GM12864 (cell line): ENCODE measurements at regions not wholly inside any gene's neighbourhood (a gene's known extent, or its start where the extent isn't known, plus 50 kb on each side); places are given as distances from the start of the nearest gene placed in this dataset.

Experiments
- DNase-seq: peaks from one replicate; pipeline ENCODE4 v3.0.0-alpha.2; 2011; ENCODE audit warnings: low read depth
- H3K4me3 ChIP-seq: 2 replicates; pipeline ENCODE4 v1.5.1; 2011; ENCODE audit warnings: mild to moderate bottlenecking, low read depth, low read length, control low read depth
- TF ChIP-seq, protein P1 (sequence below): IDR thresholded peaks from 2 replicates; pipeline ENCODE4 v1.5.1; 2011; ENCODE audit warnings: low read depth, mild to moderate bottlenecking, moderate library complexity, low read length, control low read depth, inconsistent platforms; ENCODE audit errors: missing control alignments

DNA sequence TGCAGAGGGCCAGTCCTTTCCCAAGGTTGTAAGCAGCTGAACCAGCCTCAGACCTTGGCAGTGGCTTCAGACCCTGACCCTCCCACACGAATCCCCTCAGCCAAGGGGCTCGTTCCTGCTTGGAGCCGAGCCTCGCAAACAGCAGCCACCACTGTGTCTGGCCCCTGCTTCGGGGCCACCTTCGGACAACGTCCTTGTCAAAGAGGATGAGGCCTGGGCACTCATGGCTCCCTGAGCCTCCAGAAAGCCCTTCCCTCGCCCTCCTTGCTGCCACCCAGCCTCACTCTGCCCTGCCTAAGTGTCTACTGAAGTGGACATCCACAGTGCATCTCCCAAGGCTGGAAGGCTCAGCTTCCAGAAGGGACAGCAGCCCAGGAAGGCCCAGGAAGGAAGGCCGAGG, 161.7 kb downstream of the OLFM1 start:
- no peak overlapping the region for H3K4me3 ChIP-seq
- TF ChIP-seq, protein P1, sequence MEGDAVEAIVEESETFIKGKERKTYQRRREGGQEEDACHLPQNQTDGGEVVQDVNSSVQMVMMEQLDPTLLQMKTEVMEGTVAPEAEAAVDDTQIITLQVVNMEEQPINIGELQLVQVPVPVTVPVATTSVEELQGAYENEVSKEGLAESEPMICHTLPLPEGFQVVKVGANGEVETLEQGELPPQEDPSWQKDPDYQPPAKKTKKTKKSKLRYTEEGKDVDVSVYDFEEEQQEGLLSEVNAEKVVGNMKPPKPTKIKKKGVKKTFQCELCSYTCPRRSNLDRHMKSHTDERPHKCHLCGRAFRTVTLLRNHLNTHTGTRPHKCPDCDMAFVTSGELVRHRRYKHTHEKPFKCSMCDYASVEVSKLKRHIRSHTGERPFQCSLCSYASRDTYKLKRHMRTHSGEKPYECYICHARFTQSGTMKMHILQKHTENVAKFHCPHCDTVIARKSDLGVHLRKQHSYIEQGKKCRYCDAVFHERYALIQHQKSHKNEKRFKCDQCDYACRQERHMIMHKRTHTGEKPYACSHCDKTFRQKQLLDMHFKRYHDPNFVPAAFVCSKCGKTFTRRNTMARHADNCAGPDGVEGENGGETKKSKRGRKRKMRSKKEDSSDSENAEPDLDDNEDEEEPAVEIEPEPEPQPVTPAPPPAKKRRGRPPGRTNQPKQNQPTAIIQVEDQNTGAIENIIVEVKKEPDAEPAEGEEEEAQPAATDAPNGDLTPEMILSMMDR, result no peak
- no peak for DNase-seq

DNA sequence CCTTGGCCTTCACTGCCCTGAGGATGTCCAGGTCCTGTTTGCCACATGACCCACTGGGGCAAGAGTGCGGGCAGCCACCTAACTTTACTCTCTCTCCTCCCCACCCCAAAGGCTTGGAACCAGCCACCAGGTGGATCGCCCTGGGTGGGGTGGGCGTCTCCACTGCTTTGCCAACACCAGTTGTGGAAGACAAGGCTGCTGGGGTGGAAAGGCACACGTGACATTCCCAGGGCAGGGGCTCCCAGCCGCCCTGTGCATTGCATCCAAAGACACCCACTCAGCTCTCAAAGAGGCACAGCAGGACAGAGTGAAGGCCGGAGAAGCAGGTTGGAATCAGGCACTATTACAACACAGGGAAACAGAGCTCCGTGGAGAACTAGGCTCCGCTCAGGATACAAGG, 162.2 kb downstream of the OLFM1 start:
- DNase-seq, result no peak
- no peak overlapping the region for H3K4me3 ChIP-seq
- TF ChIP-seq, protein P1, result no peak

DNA sequence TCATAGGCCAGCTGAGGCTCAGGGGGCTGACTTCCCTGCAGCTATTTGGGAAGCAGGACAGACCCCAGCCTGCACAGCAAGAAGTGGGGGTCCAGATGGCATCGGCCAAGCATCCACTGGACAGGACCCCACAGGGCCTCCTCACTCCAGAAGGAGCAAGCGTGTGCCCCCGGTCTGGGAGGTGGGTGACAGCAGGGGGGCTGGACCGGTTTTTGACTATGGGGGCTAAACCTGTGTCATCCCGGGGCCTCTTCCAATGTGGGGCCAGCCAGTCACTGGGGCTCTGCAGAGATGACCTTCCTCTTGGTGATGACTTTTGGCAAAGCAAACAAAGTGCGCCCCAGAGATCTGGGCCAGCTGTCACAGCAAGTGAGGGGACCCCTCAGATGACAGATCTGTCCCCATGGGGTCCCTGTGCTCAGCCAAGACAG, 163.9 kb downstream of the OLFM1 start:
- TF ChIP-seq, protein P1, result no peak
- DNase-seq, result no peak
- no peak overlapping the region for H3K4me3 ChIP-seq

DNA sequence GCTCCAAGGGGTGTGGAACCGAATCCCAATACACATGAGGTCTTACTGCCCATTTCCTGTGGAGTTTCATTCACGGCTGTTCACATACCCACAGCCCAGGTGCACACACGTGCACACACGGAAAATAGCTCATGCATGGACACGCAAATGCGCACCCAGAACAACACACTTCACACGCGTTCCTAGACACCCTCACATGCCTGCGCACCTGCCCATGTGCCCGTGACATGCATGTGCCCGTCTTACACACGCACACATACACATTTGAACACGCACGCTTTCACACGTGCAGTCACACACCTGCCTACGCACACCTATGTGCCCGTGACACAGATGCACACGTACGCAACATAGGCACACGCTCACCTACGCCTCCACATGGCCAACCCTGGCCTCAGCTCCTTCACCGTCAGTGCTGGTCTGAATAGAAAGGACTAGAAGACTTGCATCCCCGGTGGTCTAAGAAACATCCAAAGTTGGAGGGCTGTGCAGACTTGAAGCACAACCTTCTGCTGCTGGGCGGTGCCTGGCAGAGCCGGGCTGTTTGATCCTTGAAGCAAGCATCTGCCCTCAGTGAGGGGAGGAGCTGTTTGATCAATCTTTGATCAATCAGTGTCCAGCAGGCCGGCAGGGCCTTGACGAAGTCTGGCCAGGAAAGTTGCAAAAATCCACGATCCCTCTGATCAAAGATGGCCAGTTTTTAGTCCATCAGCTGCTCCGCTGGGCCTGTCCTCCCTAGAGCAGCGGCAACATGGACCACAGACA, 164.7 kb downstream of the OLFM1 start:
- TF ChIP-seq, protein P1, result no peak
- DNase-seq, result no peak

DNA sequence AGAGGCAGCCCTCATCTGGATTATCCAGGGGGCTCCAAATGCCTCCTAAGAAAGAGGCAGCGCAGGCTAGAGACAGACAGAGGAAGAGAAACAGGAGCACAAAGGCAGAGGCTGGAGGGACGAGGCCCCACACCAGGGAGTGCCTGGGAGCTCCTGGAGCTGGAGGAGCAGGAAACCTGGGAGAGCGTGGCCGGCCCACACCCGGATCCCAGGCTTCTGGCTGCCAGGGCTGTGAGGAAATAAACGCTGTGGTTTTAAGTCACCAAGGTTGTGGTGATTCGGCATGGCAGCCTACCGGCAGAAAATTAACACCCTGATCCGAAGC, 165.5 kb downstream of the OLFM1 start:
- H3K4me3 ChIP-seq, result no peak overlapping the region
- TF ChIP-seq, protein P1, result no peak
- DNase-seq, result no peak

More for the DNA sequence above, 164.7 kb downstream of the OLFM1 start:
- H3K4me3 ChIP-seq, result no peak overlapping the region

DNA sequence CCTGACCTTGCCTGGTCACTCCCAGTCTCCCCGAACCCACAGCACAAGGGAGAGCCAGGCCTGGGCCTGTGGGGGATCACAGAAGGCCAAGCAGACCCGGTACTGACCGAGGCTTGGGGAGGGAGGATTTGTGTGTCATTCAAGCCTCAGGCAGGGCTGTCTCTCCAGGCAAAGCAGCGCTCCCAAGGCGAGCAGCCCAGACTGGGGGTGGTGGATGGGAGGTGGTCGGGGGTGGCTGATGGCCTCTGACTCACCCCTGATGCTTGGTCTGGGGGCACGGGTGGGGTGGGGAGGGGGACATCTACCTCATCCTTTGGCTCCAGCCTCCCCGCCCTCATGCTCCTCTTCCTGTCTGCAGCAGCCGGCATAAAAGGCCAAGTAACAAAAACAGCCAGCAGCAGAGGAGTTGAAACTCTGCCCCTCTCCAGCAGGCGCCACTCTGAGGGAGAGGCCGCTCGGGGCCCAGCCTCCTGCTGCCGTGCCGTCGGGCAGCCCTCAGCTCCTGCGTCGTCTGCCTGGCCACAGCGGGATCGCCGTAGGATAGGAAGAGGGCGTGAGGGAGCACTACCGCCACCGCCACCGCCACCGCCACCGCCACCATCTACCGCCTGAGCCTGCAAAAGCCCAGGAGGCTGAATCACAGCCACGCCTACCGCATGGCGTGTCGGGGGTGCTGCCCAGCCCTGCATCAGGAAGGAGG, 166.0 kb downstream of the OLFM1 start:
- no peak overlapping the region for H3K4me3 ChIP-seq
- TF ChIP-seq, protein P1, result no peak
- no peak for DNase-seq
